HepG2 (cell line): ENCODE measurements at regions not wholly inside any gene's neighbourhood (a gene's known extent, or its start where the extent isn't known, plus 50 kb on each side); places are given as distances from the start of the nearest gene placed in this dataset.

ENCODE experiments used
- ATAC-seq: fragments of 200-7000 bp; cut with Tn5 transposase; 3 replicates; pipeline ENCODE4 v1.9.1; 2020; ENCODE audit warnings: mild to moderate bottlenecking, moderate library complexity
- BruUV-seq: library from RNA; stranded (reverse); fragments of 400-500 nt; replicated peaks from 2 replicates; lab custom pipeline; 2021; lab: Mats Ljungman, UMichigan
- CTCF ChIA-PET: fragments of 300-600 bp; formaldehyde crosslinking; extraction: SDS; loops from one replicate; lab custom pipeline; 2021; ENCODE audit warnings: low total read pairs, inconsistent platforms, low intra/inter-chr PET ratio; lab: Yijun Ruan, JAX
- POLR2A ChIA-PET: fragments of 350-600 bp; sonication (Branson Sonifier 250); formaldehyde crosslinking; loops from one replicate; lab custom pipeline; 2020; ENCODE audit warnings: antibody characterized with exemption, inconsistent platforms; lab: Yijun Ruan, JAX
- DNase-seq: peaks from one replicate; pipeline ENCODE4 v3.0.0-alpha.2; 2015; ENCODE audit warnings: low spot score
- FAIRE-seq: peaks from 3 replicates; lab custom pipeline; 2011; peaks lifted over from hg19 to GRCh38; lab: Jason Lieb, UNC
- H2AFZ ChIP-seq: one replicate; pipeline ENCODE4 v1.6.1; 2011; ENCODE audit warnings: low read length, inconsistent platforms
- H3K27ac ChIP-seq: fragments of 300-600 bp; 3 replicates; pipeline ENCODE4 v1.8.0; 2011; ENCODE audit warnings: mixed run types, mild to moderate bottlenecking, mixed read lengths, low read length, inconsistent platforms; ENCODE audit not compliant: insufficient read depth; ENCODE audit errors: extremely low read length
- H3K27me3 ChIP-seq, 2 experiments: fragments of 200-600 bp in 1 of 2; 2 replicates in 1 of 2; 3 replicates in 1 of 2; pipeline versions ENCODE4 v1.6.0 to v1.8.0; 2011; ENCODE audit warnings: low read length in 2 of 2, mild to moderate bottlenecking in 2 of 2, moderate library complexity in 2 of 2, inconsistent platforms in 1 of 2; ENCODE audit not compliant: insufficient read depth in 2 of 2, control insufficient read depth in 1 of 2
- H3K36me3 ChIP-seq, 2 experiments: fragments of 200-600 bp in 1 of 2; replicated peaks in 1 of 2; 2 replicates in 1 of 2; 3 replicates in 1 of 2; pipeline versions ENCODE4 v1.5.1 to v1.8.0; 2011; ENCODE audit warnings: low read length in 2 of 2, inconsistent platforms in 1 of 2; ENCODE audit not compliant: insufficient read depth in 2 of 2, control insufficient read depth in 1 of 2
- H3K4me1 ChIP-seq: 2 replicates; pipeline ENCODE4 v1.5.1; 2012; ENCODE audit warnings: low read length, inconsistent platforms; ENCODE audit not compliant: insufficient read depth
- H3K4me2 ChIP-seq: 2 replicates; pipeline ENCODE4 v1.6.0; 2011; ENCODE audit warnings: low read depth, low read length, inconsistent platforms
- H3K4me3 ChIP-seq, 3 experiments: fragments of 200-600 bp in 1 of 3; sonication (generic), shearing (Covaris generic) in 1 of 3; replicated peaks in 1 of 3; 2 replicates each; pipeline ENCODE4 v1.5.1; 2011 to 2016; ENCODE audit warnings: low read length in 3 of 3, inconsistent platforms in 2 of 3, low read depth in 2 of 3, mild to moderate bottlenecking in 2 of 3, control low read depth in 1 of 3, mixed read lengths in 1 of 3; ENCODE audit not compliant: insufficient read depth in 1 of 3
- H3K79me2 ChIP-seq: one replicate; pipeline ENCODE4 v1.6.1; 2011; ENCODE audit warnings: low read length, inconsistent platforms; ENCODE audit not compliant: insufficient read depth
- H3K9ac ChIP-seq: 2 replicates; pipeline ENCODE4 v1.6.0; 2011; ENCODE audit warnings: mild to moderate bottlenecking, low read depth, low read length, inconsistent platforms; ENCODE audit not compliant: insufficient read depth
- H3K9me3 ChIP-seq: 2 replicates; pipeline ENCODE4 v1.5.1; 2012; ENCODE audit warnings: mild to moderate bottlenecking, low read length
- H4K20me1 ChIP-seq: 2 replicates; pipeline ENCODE4 v1.6.0; 2011; ENCODE audit warnings: inconsistent platforms, mild to moderate bottlenecking, low read length, moderate library complexity; ENCODE audit not compliant: insufficient read depth
- ATF7 ChIP-seq, 2 experiments: fragments of 450-650 bp in 1 of 2; sonication (generic) in 1 of 2; formaldehyde crosslinking in 1 of 2; IDR thresholded peaks; 2 replicates each; pipeline versions ENCODE4 v1.4.0 to v1.6.1; 2016 to 2020; ENCODE audit warnings: antibody characterized with exemption in 1 of 2, mild to moderate bottlenecking in 1 of 2, missing genetic modification reagents in 1 of 2
- CEBPB ChIP-seq: IDR thresholded peaks from 2 replicates; pipeline ENCODE4 v1.6.1; 2011; ENCODE audit warnings: low read depth, low read length, improper control_type of control experiment, borderline replicate concordance
- RARG ChIP-seq: sonication (generic); formaldehyde crosslinking; IDR thresholded peaks from 2 replicates; pipeline ENCODE4 v1.4.0; 2020; ENCODE audit warnings: low read depth, mild to moderate bottlenecking, missing genetic modification reagents
- YEATS2 ChIP-seq: sonication (generic); formaldehyde crosslinking; IDR thresholded peaks from 2 replicates; pipeline ENCODE4 v1.4.0; 2020; ENCODE audit warnings: missing genetic modification reagents, borderline replicate concordance
- ZNF263 ChIP-seq: sonication (generic); formaldehyde crosslinking; IDR thresholded peaks from 2 replicates; pipeline ENCODE4 v1.4.0; 2020; ENCODE audit warnings: missing genetic modification reagents
- ZNF770 ChIP-seq: sonication (generic); formaldehyde crosslinking; IDR thresholded peaks from 2 replicates; pipeline ENCODE4 v1.5.0; 2020; ENCODE audit warnings: mild to moderate bottlenecking, missing genetic modification reagents
- WGBS: methylation state at CpG from one replicate; pipeline ENCODE4 v1.1.6; 2017; ENCODE audit warnings: low lambda C conversion rate; 5-methylcytosine and 5-hydroxymethylcytosine counted together
- in situ Hi-C: cut with HindIII; loops from 2 replicates; pipeline ENCODE4 v1.10.0; 2017; ENCODE audit warnings: low pct_unique_long_range_greater_than_20kb; ENCODE audit not compliant: extremely low pct_ligation_motif_present
- intact Hi-C: fragments of 100-400 bp; cut with micrococcal nuclease; formaldehyde crosslinking; loops from one replicate; pipeline ENCODE4 v1.10.0; 2022; ENCODE audit not compliant: unreplicated experiment

GRCh38 chr2:238548902-238549462 is 122.3 kb downstream of the ASB1 start:
- no peaks in the 10 kb centered on the region for H3K9me3 ChIP-seq
- no peaks in the 10 kb centered on the region; a peak in 1 of 5 replicates for H3K27me3 ChIP-seq
- no peak overlapping the region for H3K27ac ChIP-seq
- no peak overlapping the region for H2AFZ ChIP-seq
- H3K4me3 ChIP-seq, result no peak overlapping the region
- H3K36me3 ChIP-seq, result no peaks in the 10 kb centered on the region
- intact Hi-C loops (no loop called here), in situ Hi-C loops (no loop called here)
- no peaks in the 10 kb centered on the region for H3K4me1 ChIP-seq
- FAIRE-seq, result no peak
- no TSS peak for BruUV-seq
- no peak for TF ChIP-seq RARG (CRISPR knock-in tag)
- TF ChIP-seq CEBPB, result peak; percentile 56; the same call in 1 of the 2 replicates
- peak; percentile 62; the same call in 1 of the 2 replicates for TF ChIP-seq ZNF263
- TF ChIP-seq ATF7 (IDR thresholded peaks at IDR 0.05), result peak; percentile 51
- TF ChIP-seq ATF7 (CRISPR knock-in tag; IDR thresholded peaks at IDR 0.05), result no peak
- TF ChIP-seq YEATS2 (CRISPR knock-in tag), result no peak
- H3K79me2 ChIP-seq, result no peaks in the 10 kb centered on the region
- no peak overlapping the region for H3K4me2 ChIP-seq
- WGBS, result 53% methylated on average over 3 of the region's 5 CpGs
- ChIA-PET CTCF (no interaction called here), POLR2A (no interaction called here)
- no peak overlapping the region for H3K9ac ChIP-seq
- H4K20me1 ChIP-seq, result no peaks in the 10 kb centered on the region
- no peak for DNase-seq
- no peak for ATAC-seq

- Histone ChIP-seq H4K20me1 (no peaks in the 10 kb centered on the region), H3K9me3 (no peaks in the 10 kb centered on the region), H3K4me1 (no peaks in the 10 kb centered on the region), H3K36me3 (no peaks in the 10 kb centered on the region), H3K27ac (no peak overlapping the region), H3K9ac (no peak overlapping the region), H2AFZ (no peak overlapping the region), H3K4me3 (no peak overlapping the region), H3K79me2 (no peaks in the 10 kb centered on the region), H3K4me2 (no peak overlapping the region), H3K27me3 (no peaks in the 10 kb centered on the region; a peak in 2 of 5 replicates)
- POLR2A ChIA-PET, result no interaction called here
- peak; percentile 83 for TF ChIP-seq ZNF263
- no peak for TF ChIP-seq ZNF770
- no TSS peak for BruUV-seq
- intact Hi-C loops, result no loop called here
- WGBS, result 76% methylated on average over 2 of the region's 2 CpGs
- FAIRE-seq, result no peak
- no peak for ATAC-seq
- CTCF ChIA-PET, result no interaction called here
- in situ Hi-C loops, result no loop called here
- no peak for DNase-seq
These were observed 123.1 kb downstream of the ASB1 start for GRCh38 chr2:238549866-238550265.
